ENCODE measurements at regions not wholly inside any gene's neighbourhood (a gene's known extent, or its start where the extent isn't known, plus 50 kb on each side); places are given as distances from the start of the nearest gene placed in this dataset.

GRCh38 chr4:111712093-111712677, 433.1 kb upstream of the FAM241A start:
- no TSS peak for BruUV-seq (replicated peaks)

More at GRCh38 chr4:111712093-111712677, 433.1 kb upstream of the FAM241A start:
- in situ Hi-C loops (cut with MboI; ENCODE audit: low sequenced_read_pairs) (no loop called here), intact Hi-C loops (cut with micrococcal nuclease) (no loop called here), dilution Hi-C loops (cut with HindIII; ENCODE audit: low sequenced_read_pairs, unreplicated experiment) (no loop called here)
- DNase-seq (no peak), ATAC-seq (ENCODE audit: low read depth) (no peak)
- H3K4ac ChIP-seq (ENCODE audit: low read depth, low read length): no peak overlapping the region
- no peaks in the 10 kb centered on the region for H3K27me3 ChIP-seq (ENCODE audit: control insufficient read depth, insufficient read depth, low read length)
- no peak overlapping the region for H2AK9ac ChIP-seq (replicated peaks; ENCODE audit: low read depth, low read length, poor library complexity)
- H3K23ac ChIP-seq (ENCODE audit: low read depth, low read length): no peak overlapping the region
- no peaks in the 10 kb centered on the region for H3K4me1 ChIP-seq (ENCODE audit: control insufficient read depth, insufficient read depth, low read length)
- no peak overlapping the region for H4K5ac ChIP-seq (ENCODE audit: low read depth, low read length)
- no peak for TF ChIP-seq USF2 (IDR thresholded peaks at IDR 0.05; ENCODE audit: low read depth, low read length)
- no peak for TF ChIP-seq RAD21 (IDR thresholded peaks at IDR 0.05; ENCODE audit: low read length)
- no peak for TF ChIP-seq RCOR1 (IDR thresholded peaks at IDR 0.05; ENCODE audit: insufficient replicate concordance, low read length)
- TF ChIP-seq CEBPB (IDR thresholded peaks at IDR 0.05; ENCODE audit: low read depth, low read length): no peak
- TF ChIP-seq POLR2A (IDR thresholded peaks at IDR 0.05; ENCODE audit: low read depth, low read length): no peak
- TF ChIP-seq ELK1 (IDR thresholded peaks at IDR 0.05; ENCODE audit: borderline replicate concordance, low read depth, low read length): no peak
- no peak for TF ChIP-seq CHD1 (IDR thresholded peaks at IDR 0.05; ENCODE audit: low read depth, low read length)
- no peak for TF ChIP-seq CTCF (conservative IDR thresholded peaks at IDR 0.05; ENCODE audit: low read depth, low read length)
- no peak for TF ChIP-seq FOS (IDR thresholded peaks at IDR 0.05; ENCODE audit: low read depth, low read length)
- no peak for TF ChIP-seq SMC3 (IDR thresholded peaks at IDR 0.05; ENCODE audit: low read depth, low read length)
- TF ChIP-seq MAFK (IDR thresholded peaks at IDR 0.05; ENCODE audit: low read depth, low read length): no peak
- TF ChIP-seq NFE2L2 (IDR thresholded peaks at IDR 0.05; ENCODE audit: low read depth, low read length): no peak
- TF ChIP-seq MXI1 (IDR thresholded peaks at IDR 0.05; ENCODE audit: borderline replicate concordance, low read depth, low read length): no peak
- TF ChIP-seq BHLHE40 (IDR thresholded peaks at IDR 0.05; ENCODE audit: low read depth, low read length): no peak
- TF ChIP-seq MAZ (IDR thresholded peaks at IDR 0.05; ENCODE audit: borderline replicate concordance, low read depth, low read length): no peak
- TF ChIP-seq RFX5 (IDR thresholded peaks at IDR 0.05; ENCODE audit: low read depth, low read length): no peak
- no peak overlapping the region for H4K91ac ChIP-seq (ENCODE audit: insufficient read depth, low read depth, low read length)
- H3K9ac ChIP-seq (ENCODE audit: low read depth, low read length): no peak overlapping the region
- no peak overlapping the region for H3K4me2 ChIP-seq (ENCODE audit: low read depth, low read length)
- no peak overlapping the region for H2AK5ac ChIP-seq (ENCODE audit: low read depth, low read length)
- H2BK120ac ChIP-seq (ENCODE audit: low read depth, low read length): no peak overlapping the region
- H3K9me1 ChIP-seq (ENCODE audit: insufficient read depth, low read length): no peaks in the 10 kb centered on the region
- H4K20me1 ChIP-seq (ENCODE audit: insufficient read depth, low read length): no peaks in the 10 kb centered on the region
- no peaks in the 10 kb centered on the region for H3K9me3 ChIP-seq (ENCODE audit: control insufficient read depth, insufficient read depth, low read length)
- no peak overlapping the region for H3K14ac ChIP-seq (replicated peaks; ENCODE audit: low read depth, low read length)
- no peak overlapping the region for H3K56ac ChIP-seq (ENCODE audit: extremely low read depth, insufficient read depth, low read length)
- no peak overlapping the region for H2BK5ac ChIP-seq (ENCODE audit: low read depth, low read length, poor library complexity, severe bottlenecking)
- no peak overlapping the region for H3K18ac ChIP-seq (ENCODE audit: low read depth, low read length)
- no peaks in the 10 kb centered on the region for H3K36me3 ChIP-seq (ENCODE audit: control insufficient read depth, insufficient read depth, low read length)
- H3K4me3 ChIP-seq (ENCODE audit: insufficient read depth, low read depth, low read length): no peak overlapping the region
- no peak overlapping the region for H4K8ac ChIP-seq (ENCODE audit: low read depth in 2 of 2, low read length in 2 of 2)
- no peak overlapping the region for H2BK15ac ChIP-seq (ENCODE audit: low read depth, low read length)
- no peak overlapping the region for H3K27ac ChIP-seq (ENCODE audit: insufficient read depth, low read length)
- no peaks in the 10 kb centered on the region for H3K79me1 ChIP-seq (ENCODE audit: low read depth in 1 of 2, low read length in 2 of 2)
- no CpG with 5 or more reads among the region's 3 CpGs for WGBS, 2 experiments (ENCODE audit: extremely low coverage in 2 of 2, insufficient read length in 1 of 2)
- no peak overlapping the region for H2BK20ac ChIP-seq (ENCODE audit: low read depth, low read length)
- ChIA-PET POLR2A (ENCODE audit: unreplicated experiment) (no interaction called here), CTCF (no interaction called here)
- no peak overlapping the region for H2AFZ ChIP-seq (replicated peaks; ENCODE audit: low read length, poor library complexity)

Measured in IMR-90 (cell line).